Activated T-helper 1 cell treated with anti-CD3 and anti-CD28 coated beads, Interleukin-12 subunit alpha, Interleukin-12 subunit beta, Interleukin-2, Interleukin-4 antibody, amounts not matched to agents 30 ng/mL and 10 ng/mL and 1 ng/mL, durations not matched to agents 14 hours and 24 hours and 36 hours (primary cell): ENCODE measurements at regions not wholly inside any gene's neighbourhood (a gene's known extent, or its start where the extent isn't known, plus 50 kb on each side); places are given as distances from the start of the nearest gene placed in this dataset.
A peak's percentile ranks its signal among the peaks of the same experiment; 100 is the strongest.

Experiments used
- DNase-seq: peaks from one replicate; pipeline ENCODE4 v3.0.0; 2021; ENCODE audit warnings: low spot score
- H3K27ac Mint-ChIP-seq: one replicate; pipeline ENCODE4 v1.8.0; 2021; ENCODE audit warnings: mild to moderate bottlenecking, mixed read lengths
- H3K27me3 Mint-ChIP-seq: one replicate; pipeline ENCODE4 v1.8.0; 2022; ENCODE audit warnings: mild to moderate bottlenecking, moderate library complexity, mixed read lengths; ENCODE audit not compliant: insufficient read depth
- H3K36me3 Mint-ChIP-seq: one replicate; pipeline ENCODE4 v1.8.0; 2021; ENCODE audit warnings: low read depth, mixed read lengths
- H3K4me1 Mint-ChIP-seq: one replicate; pipeline ENCODE4 v1.8.0; 2021; ENCODE audit warnings: low read depth, mixed read lengths
- H3K4me3 Mint-ChIP-seq: one replicate; pipeline ENCODE4 v1.8.0; 2021; ENCODE audit warnings: mild to moderate bottlenecking, moderate library complexity, mixed read lengths
- H3K9me3 Mint-ChIP-seq: one replicate; pipeline ENCODE4 v1.8.0; 2021; ENCODE audit warnings: mixed read lengths
- intact Hi-C: fragments of 100-400 bp; cut with micrococcal nuclease; formaldehyde crosslinking; loops from one replicate; pipeline ENCODE4 v1.15.1; 2024

DNA sequence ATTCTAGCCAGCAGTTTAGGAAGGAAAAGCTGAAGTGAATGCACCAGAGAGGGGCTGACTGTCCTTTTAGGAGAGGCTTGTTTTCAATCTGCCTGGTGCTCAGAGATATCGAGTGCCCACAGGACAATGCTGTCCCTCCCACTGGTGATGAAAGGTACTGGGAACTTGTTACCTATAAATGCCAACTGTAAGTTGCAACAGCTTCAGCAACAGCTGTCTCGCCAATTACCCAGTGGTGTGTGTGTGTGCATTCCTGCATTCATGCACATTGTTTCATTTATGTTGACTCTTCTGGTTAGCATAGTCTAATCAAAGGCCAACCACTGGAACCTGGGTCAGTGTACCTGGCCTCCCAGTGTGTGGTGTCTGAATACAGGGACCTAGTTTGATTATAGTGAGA is 161.1 kb downstream of the CSNK1G3 start:
- no peaks in the 10 kb centered on the region for H3K9me3 Mint-ChIP-seq
- H3K4me3 Mint-ChIP-seq = no peak overlapping the region
- no peaks in the 10 kb centered on the region for H3K4me1 Mint-ChIP-seq
- no peaks in the 10 kb centered on the region for H3K27me3 Mint-ChIP-seq
- H3K27ac Mint-ChIP-seq = no peak overlapping the region
- no peaks in the 10 kb centered on the region for H3K36me3 Mint-ChIP-seq
- intact Hi-C loops = no loop called here
- DNase-seq = no peak

DNA sequence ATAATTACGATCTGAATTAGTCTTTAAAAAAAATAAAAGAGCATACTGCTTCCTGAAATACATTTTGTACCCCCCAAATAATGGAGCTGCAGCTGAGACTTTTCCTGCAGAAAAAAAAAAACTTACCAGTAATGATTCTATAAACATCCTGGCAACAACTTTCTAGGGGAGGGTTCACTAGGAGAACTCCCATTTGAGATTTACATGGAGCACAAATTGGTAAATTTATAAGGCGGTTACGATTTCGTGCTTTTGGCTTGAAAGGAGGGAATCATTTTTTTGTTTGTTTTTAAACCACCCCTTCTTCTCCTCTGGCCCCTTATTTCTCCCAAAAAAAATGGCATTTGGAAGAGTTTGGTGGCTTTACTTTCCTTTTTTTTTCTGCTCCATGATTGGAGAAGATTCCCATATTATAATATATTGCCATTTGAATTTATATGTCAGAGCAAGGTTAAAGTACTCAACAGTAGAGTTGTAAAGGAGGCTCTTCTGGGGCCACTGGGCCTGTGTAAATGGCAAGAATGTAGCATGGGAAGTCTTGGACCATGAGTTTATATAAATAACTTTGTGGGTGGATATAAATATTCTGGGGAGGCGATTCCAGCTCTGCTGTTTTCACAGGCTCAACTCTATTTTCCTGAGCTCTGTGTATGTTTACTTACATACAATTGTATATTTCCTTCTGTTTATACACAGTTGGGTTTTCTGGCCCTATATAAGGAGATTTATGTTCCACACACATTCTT is 159.9 kb downstream of the CSNK1G3 start:
- no peaks in the 10 kb centered on the region for H3K9me3 Mint-ChIP-seq
- no peaks in the 10 kb centered on the region for H3K4me1 Mint-ChIP-seq
- no peaks in the 10 kb centered on the region for H3K27me3 Mint-ChIP-seq
- H3K36me3 Mint-ChIP-seq = no peaks in the 10 kb centered on the region
- intact Hi-C loops = no loop called here
- no peak overlapping the region for H3K4me3 Mint-ChIP-seq
- no peak overlapping the region for H3K27ac Mint-ChIP-seq
- DNase-seq = no peak

DNA sequence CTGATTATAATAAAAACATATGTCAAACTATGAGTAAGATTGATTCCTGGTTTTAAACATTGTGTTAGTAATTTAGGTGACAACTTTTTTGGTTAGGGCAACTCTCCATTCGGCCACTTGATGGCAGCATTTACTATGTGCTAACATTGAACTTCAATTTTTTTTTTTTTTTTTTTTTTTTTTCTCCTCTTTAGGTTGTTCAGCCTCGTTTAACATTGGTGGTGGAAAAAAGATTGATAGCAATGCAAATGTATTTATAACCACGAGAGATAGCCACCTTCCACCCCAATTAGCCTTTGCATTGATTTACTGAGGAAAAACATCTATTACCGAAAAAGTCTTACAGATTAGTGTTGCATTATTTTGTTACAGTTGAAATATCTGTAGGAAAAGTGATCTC is 159.1 kb downstream of the CSNK1G3 start:
- no peak overlapping the region for H3K27ac Mint-ChIP-seq
- intact Hi-C loops = no loop called here
- no peaks in the 10 kb centered on the region for H3K36me3 Mint-ChIP-seq
- peak; percentile 5 for DNase-seq
- H3K4me3 Mint-ChIP-seq = no peak overlapping the region
- H3K4me1 Mint-ChIP-seq = no peaks in the 10 kb centered on the region
- no peaks in the 10 kb centered on the region for H3K27me3 Mint-ChIP-seq
- no peaks in the 10 kb centered on the region for H3K9me3 Mint-ChIP-seq
